Adipocyte (in vitro differentiated cells): ENCODE measurements at regions not wholly inside any gene's neighbourhood (a gene's known extent, or its start where the extent isn't known, plus 50 kb on each side); places are given as distances from the start of the nearest gene placed in this dataset.
"Not testable (repeated sequence)": the region's sequence is repeated elsewhere in the genome, so short reads cannot be mapped to it uniquely, and the experiment has no call there.

Source experiments
- DNase-seq: peaks from one replicate; pipeline ENCODE4 v3.0.0-alpha.2; 2015; ENCODE audit warnings: low read depth
- H3K27me3 ChIP-seq: replicated peaks from 2 replicates; pipeline ENCODE4 v1.7.0; 2013; ENCODE audit warnings: mild to moderate bottlenecking, low read length, moderate library complexity; ENCODE audit not compliant: control insufficient read depth, insufficient read depth
- H3K36me3 ChIP-seq: 2 replicates; pipeline ENCODE4 v1.7.0; 2013; ENCODE audit warnings: low read length, mild to moderate bottlenecking, moderate library complexity; ENCODE audit not compliant: control insufficient read depth, insufficient read depth, severe bottlenecking
- H3K4me1 ChIP-seq: 2 replicates; pipeline ENCODE4 v1.7.0; 2013; ENCODE audit warnings: mild to moderate bottlenecking, low read length, moderate library complexity; ENCODE audit not compliant: control insufficient read depth, insufficient read depth
- H3K4me3 ChIP-seq: 2 replicates; pipeline ENCODE4 v1.7.0; 2013; ENCODE audit warnings: mild to moderate bottlenecking, low read length, moderate library complexity
- H3K9ac ChIP-seq: 2 replicates; pipeline ENCODE4 v1.7.0; 2013; ENCODE audit warnings: mild to moderate bottlenecking, low read length, moderate library complexity
- H3K9me3 ChIP-seq: 2 replicates; pipeline ENCODE4 v1.7.0; 2013; ENCODE audit warnings: mild to moderate bottlenecking, low read length, moderate library complexity; ENCODE audit not compliant: control insufficient read depth

DNA sequence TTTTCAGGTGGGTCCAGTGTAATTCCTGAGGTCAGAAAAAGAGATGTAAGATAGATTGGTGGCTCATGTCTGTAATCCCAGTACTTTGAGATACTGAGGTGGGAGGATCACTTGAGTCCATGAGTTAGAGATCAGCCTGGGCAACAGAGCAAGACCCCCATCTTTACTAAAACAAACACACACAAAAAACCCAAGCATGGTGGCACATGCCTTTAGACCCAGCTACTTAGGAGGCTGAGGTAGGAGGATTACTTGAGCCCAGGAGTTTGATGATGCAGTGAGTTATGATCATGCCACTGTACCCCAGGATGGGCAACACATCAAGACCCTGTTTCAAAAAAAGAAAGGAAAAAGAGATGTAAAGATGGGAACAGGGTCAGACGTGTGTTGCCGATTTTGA lies 857.4 kb upstream of the NDST4 start:
- peaks cover 3% of the 10 kb centered on the region for H3K4me1 ChIP-seq
- no peak for DNase-seq
- H3K27me3 ChIP-seq = no peaks in the 10 kb centered on the region
- no peak overlapping the region for H3K9ac ChIP-seq
- no peaks in the 10 kb centered on the region for H3K36me3 ChIP-seq
- no peak overlapping the region for H3K4me3 ChIP-seq
- H3K9me3 ChIP-seq = no peaks in the 10 kb centered on the region

DNA sequence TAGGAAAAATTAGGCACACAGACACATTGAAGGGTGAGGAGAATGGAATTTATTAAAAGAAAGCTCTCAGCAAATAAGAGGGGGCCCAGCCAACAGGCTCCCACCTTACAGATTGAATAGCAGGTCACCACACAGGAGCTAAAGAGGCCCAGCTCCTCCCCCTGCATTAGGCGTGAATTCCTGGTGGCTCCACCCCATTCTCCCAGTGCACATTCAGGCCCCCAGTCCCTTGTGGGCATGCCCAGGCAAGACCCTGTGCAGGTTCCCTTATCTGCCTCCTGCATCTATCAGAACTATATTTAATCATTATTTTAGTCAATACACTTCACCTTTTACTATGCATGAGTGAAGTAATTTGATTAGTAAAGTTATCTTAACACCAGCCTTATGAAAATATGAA lies 856.3 kb upstream of the NDST4 start:
- Histone ChIP-seq H3K9me3 (no peaks in the 10 kb centered on the region), H3K4me3 (no peak overlapping the region), H3K9ac (no peak overlapping the region), H3K36me3 (no peaks in the 10 kb centered on the region), H3K27me3 (no peaks in the 10 kb centered on the region), H3K4me1 (peaks cover 3% of the 10 kb centered on the region)
- no peak for DNase-seq

DNA sequence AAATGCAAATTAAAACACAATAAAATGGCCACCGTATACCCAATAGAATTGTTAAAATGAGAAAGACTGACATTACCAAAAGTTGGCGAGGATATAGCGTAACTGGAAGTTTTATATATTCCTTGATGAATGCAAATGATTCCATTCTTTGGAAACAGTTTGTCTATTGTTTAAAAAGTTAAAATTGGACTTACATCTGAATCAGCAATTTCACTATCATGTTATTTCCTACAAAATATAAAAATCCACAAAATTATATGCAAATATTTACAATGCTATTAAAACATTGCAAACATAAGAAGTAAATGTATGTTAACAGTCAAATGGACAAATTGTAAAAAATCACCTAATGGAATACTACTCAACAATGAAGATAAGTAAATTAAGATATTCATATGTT lies 852.2 kb upstream of the NDST4 start:
- no peak overlapping the region for H3K4me3 ChIP-seq
- no peaks in the 10 kb centered on the region for H3K27me3 ChIP-seq
- DNase-seq = no peak
- no peaks in the 10 kb centered on the region for H3K4me1 ChIP-seq
- no peak overlapping the region for H3K9ac ChIP-seq
- H3K9me3 ChIP-seq = no peaks in the 10 kb centered on the region
- H3K36me3 ChIP-seq = no peaks in the 10 kb centered on the region

DNA sequence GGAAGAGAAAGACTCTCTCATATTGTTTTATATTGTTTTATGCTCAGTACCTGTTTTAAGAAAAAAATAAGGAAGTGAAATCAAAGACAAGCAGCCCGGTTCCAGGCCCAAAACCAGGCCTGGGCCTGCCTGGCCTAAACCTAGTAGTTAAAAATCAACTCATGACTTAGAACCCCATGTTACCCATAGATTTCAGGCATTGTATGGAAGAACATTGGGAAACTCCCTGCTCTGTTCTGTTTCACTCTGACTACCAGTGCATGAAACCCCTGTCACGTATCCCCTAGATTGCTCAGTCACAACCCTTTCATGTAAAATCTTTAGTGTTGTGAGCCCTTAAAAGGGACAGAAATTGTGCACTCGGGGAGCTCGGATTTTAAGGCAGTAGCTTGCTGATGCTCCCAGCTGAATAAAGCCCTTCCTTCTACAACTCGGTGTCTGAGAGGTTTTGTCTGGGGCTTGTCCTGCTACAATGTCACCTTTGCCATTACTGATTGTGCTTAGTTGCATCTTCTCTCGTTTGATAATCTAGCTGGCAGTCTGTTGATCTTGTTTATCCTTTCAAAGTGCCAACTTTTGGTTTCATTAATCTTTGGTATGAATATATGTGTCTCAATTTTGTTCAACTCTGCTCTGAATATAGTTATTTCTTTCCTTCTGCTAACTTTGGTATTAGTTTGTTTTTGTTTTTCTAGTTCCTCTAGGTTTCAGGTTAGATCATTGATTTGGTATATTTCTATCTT lies 842.8 kb upstream of the NDST4 start:
- H3K27me3 ChIP-seq, H3K9me3 ChIP-seq, H3K4me3 ChIP-seq, DNase-seq, H3K36me3 ChIP-seq, H3K9ac ChIP-seq, H3K4me1 ChIP-seq: not testable (repeated sequence)

DNA sequence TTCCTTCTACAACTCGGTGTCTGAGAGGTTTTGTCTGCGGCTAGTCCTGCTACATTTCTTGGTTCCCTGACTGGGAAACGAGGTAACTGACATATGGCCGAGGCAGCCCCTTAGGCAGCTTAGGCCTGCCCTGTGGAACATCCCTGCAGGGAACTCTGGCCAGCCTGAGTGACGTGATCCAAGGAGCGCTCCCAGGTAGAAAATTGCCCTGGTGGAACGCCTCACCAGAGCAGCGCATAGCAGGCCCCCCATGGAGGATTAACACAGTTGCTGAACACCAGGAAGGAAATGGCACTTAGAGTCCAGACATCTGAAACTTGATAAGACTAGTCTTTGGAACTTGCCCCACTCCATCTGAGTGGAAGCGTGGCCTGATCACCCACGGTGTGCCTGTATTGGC lies 837.4 kb upstream of the NDST4 start:
- no peaks in the 10 kb centered on the region for H3K36me3 ChIP-seq
- no peaks in the 10 kb centered on the region for H3K27me3 ChIP-seq
- H3K4me3 ChIP-seq = no peak overlapping the region
- DNase-seq = no peak
- H3K4me1 ChIP-seq = no peaks in the 10 kb centered on the region
- H3K9me3 ChIP-seq = no peaks in the 10 kb centered on the region
- H3K9ac ChIP-seq = no peak overlapping the region

DNA sequence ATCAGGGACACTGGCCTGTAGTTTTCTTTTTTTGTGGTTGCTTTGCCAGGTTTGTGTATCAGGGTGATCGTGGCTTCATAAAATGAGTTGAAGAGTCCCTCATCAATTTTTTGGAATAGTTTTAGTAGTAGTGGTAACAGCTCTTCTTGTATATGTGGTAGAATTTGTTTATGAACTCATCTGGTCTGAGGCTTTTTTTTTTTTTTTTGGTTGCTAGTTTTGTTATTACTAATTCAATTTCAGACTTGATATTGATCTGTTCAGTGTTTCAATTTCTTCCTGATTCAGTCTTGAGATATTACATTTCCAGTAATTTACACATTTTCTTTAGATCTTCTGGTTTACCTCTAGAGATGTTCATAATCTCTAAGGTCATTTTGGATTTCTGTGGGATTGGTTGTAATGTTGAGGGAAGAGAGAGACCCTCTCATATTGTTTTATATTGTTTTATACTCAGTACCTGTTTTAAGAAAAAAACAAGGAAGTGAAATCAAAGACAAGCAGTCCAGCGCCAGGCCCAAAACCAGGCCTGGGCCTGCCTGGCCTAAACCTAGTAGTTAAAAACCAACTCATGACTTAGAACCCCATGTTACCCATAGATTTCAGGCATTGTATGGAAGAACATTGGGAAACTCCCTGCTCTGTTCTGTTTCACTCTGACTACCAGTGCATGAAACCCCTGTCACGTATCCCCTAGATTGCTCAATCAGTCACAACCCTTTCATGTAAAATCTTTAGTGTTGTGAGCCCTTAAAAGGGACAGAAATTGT lies 836.7 kb upstream of the NDST4 start:
- H3K4me3 ChIP-seq, H3K9ac ChIP-seq, DNase-seq, H3K27me3 ChIP-seq, H3K4me1 ChIP-seq, H3K36me3 ChIP-seq, H3K9me3 ChIP-seq: not testable (repeated sequence)

DNA sequence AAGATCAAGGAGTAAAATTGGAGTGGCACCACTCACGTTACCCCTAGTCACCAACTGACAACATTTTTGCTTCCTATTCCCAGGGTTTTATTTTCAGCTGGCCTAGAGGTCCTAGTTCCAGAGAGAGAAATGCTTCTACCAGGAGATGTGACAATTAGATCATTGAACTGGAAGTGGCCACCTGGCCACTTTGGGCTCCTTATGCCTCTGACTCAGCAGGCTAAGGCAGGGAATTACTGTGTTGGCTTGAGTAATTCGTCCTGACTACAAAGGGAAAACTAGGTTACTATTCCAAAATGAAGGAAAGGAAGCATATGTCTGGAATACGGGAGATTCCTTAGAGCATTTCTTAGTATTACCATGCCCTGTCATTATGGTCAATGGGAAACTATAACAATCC lies 831.6 kb upstream of the NDST4 start:
- no peak overlapping the region for H3K4me3 ChIP-seq
- no peaks in the 10 kb centered on the region for H3K27me3 ChIP-seq
- H3K9ac ChIP-seq = no peak overlapping the region
- H3K36me3 ChIP-seq = no peaks in the 10 kb centered on the region
- H3K9me3 ChIP-seq = no peaks in the 10 kb centered on the region
- DNase-seq = no peak
- H3K4me1 ChIP-seq = no peaks in the 10 kb centered on the region

DNA sequence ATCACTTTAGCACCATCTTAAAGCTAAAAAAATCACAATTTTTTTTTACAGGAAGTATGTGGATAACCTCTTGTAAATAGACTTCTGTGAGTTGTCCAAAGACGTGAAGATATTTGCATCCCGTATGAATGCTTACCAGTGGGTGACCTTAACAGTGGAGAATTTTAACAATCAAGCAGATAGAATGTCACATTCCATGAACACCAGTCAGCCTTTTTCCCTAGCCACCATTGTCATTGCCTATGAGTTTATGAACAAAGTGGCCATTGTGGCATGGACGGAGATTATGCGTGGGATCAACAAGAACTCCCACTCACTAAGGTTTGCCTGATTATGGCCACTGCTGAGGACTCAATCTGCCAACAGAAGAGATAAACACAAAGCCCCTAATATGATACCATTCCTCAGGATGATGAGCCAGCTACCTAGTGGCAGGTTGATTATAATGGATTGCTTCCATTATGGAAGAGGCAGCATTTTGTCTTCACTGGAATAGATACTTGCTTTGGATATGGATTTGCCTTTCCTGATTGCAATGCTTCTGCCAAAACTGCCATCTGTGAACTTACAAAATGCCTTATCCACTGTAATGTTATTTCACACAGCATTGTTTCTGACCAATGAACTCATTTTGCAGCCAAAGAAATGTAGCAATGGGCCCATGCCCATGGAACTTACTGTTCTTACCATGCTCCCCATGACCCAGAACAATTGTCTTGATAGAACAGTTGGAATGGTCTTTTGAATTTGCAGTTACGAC lies 830.9 kb upstream of the NDST4 start:
- H3K9ac ChIP-seq = no peak overlapping the region
- H3K36me3 ChIP-seq = no peaks in the 10 kb centered on the region
- no peaks in the 10 kb centered on the region for H3K4me1 ChIP-seq
- no peaks in the 10 kb centered on the region for H3K27me3 ChIP-seq
- no peak overlapping the region for H3K4me3 ChIP-seq
- no peaks in the 10 kb centered on the region for H3K9me3 ChIP-seq
- DNase-seq = no peak

DNA sequence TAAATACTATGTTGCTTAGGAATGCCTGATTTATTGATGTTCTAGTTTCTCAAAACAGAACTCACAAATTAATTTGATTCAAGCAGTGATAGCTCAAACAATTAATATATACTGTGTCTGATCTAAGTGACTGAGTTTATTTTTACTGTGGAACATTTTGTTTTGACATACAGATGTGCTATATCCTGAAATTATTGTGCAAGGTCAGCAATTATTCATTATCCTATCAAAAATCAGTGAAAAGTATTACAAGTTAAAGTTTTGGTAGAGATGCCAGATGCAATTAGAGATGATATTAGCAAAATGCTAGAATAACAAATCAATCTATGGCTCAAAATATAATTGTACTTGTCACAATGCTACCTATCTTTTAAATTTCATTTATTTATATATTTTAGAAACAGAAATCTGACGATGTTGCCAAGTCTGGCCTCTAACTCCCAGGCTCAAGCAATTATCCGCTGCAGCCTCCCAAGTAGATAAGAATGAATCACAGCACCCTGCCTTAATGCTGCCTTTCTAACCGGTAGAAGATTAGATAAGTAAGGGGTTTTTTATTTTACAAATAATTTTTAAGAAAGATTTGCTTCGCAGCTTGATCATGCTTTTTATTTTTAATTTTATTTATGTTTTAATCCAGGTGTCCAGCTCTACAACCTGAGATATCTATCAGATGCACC lies 825.5 kb upstream of the NDST4 start:
- H3K9ac ChIP-seq = no peak overlapping the region
- no peaks in the 10 kb centered on the region for H3K27me3 ChIP-seq
- no peaks in the 10 kb centered on the region for H3K9me3 ChIP-seq
- no peaks in the 10 kb centered on the region for H3K4me1 ChIP-seq
- DNase-seq = no peak
- no peak overlapping the region for H3K4me3 ChIP-seq
- H3K36me3 ChIP-seq = no peaks in the 10 kb centered on the region

DNA sequence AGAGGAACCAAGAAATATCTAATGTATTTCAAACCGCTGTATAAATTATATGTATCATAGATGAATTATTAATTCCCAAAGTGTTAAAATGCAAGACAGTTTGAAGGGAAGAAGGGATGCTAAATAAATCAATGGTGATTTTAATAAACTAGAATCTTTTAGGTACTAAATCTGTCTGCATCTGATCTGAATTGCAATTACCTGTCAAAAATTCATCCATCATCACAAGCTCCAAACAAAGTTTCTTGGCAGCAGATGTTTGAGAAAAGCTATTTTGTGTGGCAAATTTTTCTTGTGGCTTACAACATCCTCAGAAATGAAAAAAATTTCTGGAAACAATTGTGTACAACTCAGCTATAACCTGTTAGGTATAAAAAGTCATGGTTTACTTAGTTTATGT lies 816.0 kb upstream of the NDST4 start:
- no peak for DNase-seq
- Histone ChIP-seq H3K9me3 (no peaks in the 10 kb centered on the region), H3K27me3 (no peaks in the 10 kb centered on the region), H3K9ac (no peak overlapping the region), H3K36me3 (no peaks in the 10 kb centered on the region), H3K4me3 (no peak overlapping the region), H3K4me1 (no peaks in the 10 kb centered on the region)

DNA sequence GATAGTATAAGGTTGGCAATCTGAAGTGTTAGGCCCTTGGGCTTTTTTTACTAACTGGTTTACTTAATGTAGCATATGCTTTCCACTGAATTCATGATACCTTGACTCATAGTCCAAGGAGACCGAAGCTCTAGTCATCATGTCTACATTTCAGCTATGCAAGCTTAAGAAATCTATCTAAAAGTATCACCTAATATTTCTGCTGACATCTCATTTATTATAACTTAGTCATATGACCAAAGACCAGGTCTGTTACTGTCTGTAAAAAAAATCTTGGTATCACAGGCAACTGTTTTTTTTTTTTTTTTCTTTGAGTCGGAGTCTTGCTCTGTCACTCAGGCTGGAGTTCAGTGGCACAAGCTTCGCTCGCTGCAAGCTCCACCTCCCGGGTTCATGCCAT lies 814.0 kb upstream of the NDST4 start:
- no peak for DNase-seq
- Histone ChIP-seq H3K27me3 (no peaks in the 10 kb centered on the region), H3K9me3 (no peaks in the 10 kb centered on the region), H3K36me3 (no peaks in the 10 kb centered on the region), H3K9ac (no peak overlapping the region), H3K4me1 (no peaks in the 10 kb centered on the region), H3K4me3 (no peak overlapping the region)
